ENCODE measurements at regions not wholly inside any gene's neighbourhood (a gene's known extent, or its start where the extent isn't known, plus 50 kb on each side); places are given as distances from the start of the nearest gene placed in this dataset.

DNA sequence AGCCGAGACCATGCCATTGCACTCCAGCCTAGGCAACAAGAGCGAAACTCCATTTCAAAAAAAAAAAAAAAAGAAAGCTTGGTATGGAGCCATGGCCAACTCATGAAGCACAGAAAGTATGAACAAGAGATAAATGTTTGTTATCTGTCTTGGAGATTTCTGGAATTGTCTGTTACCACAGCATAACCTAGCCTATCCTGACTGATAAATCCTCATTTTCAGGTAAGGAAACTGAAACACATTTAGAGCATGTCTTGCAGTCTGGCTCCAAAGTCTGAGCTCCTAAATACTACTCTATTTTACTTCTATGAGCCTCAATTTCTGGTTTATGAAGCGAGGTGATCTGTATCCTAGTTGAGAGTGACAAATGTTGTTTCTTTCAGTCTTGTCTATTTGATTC lies 68.3 kb upstream of the SLC44A1 start:
- no peak for DNase-seq (ENCODE audit: low spot score in 2 of 2)
- no peak for FAIRE-seq

DNA sequence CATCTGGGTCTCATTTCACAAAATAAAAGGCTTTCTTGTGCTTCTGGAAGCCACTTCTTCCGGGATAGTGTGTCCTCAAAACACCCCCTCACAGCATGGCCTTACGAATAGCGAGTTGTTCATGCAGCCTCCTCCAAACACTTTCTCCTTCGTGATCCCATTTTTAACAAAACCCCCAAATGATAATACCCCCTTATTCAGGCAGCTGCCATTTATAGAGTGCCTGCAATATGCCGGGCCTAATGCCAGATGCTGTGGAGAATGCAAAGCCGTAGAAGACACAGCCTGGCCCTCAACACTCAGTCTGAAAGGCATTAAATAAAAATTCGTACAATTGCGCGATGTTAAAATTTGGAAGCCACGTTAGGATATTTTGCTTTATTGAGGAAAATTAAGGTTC lies 66.4 kb upstream of the SLC44A1 start:
- FAIRE-seq (no peak), DNase-seq (ENCODE audit: low spot score in 2 of 2) (no peak)

DNA sequence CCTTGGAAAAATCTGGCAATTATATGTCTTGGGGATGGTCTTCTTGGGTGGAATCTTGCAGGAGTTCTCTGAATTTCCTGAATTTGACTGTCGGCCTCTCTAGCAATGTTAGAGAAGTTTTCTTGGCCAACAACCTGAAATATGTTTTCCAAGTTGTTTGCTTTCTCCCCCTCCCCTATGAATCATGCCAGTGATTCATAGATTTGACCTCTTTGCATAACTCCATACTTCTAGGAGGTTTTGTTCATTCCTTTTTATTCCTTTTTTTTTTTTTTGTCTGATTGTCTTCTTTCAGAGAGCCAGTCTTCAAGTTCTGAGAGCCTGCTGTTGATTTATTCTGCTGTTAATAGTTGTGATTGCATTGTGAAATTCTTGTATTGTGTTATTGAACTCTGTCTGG lies 56.7 kb upstream of the SLC44A1 start:
- FAIRE-seq (no peak), DNase-seq (ENCODE audit: low spot score in 2 of 2) (no peak)

DNA sequence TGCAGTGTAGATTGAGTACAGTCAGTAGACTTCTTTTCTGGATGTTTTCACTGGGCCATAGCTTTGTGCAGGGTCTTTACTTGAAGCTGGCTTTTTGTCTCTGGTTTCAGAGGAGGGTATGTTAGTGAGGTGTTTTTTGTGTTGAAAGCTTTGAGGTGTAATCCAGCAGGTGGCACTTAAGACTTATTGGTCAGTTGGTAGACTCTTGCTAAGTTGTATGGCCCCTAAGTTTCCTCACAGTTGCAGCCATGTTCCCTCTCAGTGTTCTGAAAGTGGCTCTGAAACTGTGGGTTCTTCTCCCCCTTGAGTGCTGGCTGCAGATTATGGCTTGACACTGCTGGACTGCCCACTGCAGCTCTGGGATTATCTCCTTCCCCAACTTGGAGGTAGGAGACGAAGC lies 55.7 kb upstream of the SLC44A1 start:
- DNase-seq (ENCODE audit: low spot score in 2 of 2) (no peak), FAIRE-seq (no peak)

DNA sequence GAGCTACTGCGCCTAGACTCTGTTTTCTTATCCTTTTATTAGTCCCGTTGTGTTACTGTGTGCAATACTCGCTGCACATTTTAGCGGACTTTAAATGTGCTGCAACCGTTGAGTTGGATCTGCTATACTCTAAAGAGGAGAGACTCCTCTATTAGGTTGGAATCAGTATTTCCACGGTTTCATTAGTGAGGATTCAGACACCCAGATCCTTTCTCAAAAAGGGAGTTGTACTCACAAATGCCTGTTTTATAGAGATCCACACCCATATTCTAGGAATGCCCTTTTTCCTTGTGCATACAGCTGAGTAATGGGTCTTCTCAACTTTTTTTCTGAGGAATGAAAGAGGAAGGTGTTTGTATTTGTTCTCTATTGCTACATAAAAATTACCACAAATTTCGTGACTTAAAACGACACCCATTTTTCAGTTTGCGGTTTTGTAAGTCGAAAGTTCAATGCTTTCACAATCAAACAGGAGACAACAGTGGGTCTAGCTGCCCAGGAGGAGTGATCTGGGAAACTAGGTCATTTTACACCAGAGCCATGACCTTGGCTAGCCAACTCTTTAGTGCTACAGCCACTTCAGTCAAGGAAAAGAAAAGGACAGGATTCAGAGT lies 52.8 kb upstream of the SLC44A1 start:
- no peak for DNase-seq (ENCODE audit: low spot score in 2 of 2)
- FAIRE-seq, result no peak

DNA sequence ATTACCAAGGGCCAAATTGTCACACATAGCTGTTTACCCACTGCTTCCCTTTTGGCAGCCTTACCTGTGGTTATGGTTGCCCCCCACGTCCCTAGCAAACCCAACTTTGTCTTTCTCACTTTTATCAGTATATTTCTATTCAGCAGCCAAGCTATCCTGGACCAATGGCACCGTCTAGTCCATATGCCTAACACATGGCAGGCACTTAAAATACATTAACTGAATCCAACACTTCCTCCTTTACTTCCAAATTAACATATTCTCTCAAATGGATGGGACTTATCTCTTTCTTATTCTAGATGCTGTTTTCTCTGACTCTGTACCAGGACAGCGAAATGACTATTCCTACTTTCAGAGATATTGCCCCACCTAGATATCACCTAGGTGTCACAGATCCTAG lies 50.9 kb upstream of the SLC44A1 start:
- FAIRE-seq, result no peak
- no peak for DNase-seq (ENCODE audit: low spot score in 2 of 2)

DNA sequence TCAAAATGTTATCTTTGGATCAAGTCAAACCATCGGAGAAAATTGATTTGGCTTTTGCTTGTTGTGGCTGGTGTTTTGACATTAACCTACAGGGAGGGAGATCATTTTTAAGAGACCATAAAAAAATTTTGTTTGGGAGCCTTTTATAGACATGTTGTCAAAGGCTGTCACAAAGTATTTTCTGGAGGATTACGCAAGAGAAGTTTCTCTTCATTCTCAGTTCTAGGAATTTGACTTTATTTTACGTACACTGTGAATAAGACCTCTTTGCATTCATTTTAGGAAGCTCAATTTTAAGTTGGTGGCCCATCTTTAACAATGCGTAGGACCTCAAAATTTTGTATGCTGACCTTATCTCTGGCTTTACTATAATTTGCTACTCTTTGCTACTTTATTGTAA lies 50.2 kb upstream of the SLC44A1 start:
- FAIRE-seq, result no peak

More for the DNA sequence above, 50.2 kb upstream of the SLC44A1 start:
- no peak for DNase-seq (ENCODE audit: low spot score in 2 of 2)

All from frontal cortex (tissue), 3 donors.